Breast epithelium (tissue), 4 donors: ENCODE measurements at regions not wholly inside any gene's neighbourhood (a gene's known extent, or its start where the extent isn't known, plus 50 kb on each side); places are given as distances from the start of the nearest gene placed in this dataset.
"Not testable (repeated sequence)": the region's sequence is repeated elsewhere in the genome, so short reads cannot be mapped to it uniquely, and the experiment has no call there.

Experiments
- DNase-seq, 2 donors: peaks; one replicate each; pipeline ENCODE4 v3.0.0-alpha.2; 2019; ENCODE audit warnings: low spot score in 2 of 2
- H3K27ac ChIP-seq, 2 donors: fragments of 200-600 bp; sonication (generic) in 1 of 2; one replicate each; pipeline ENCODE4 v1.5.1; 2016 to 2019; ENCODE audit warnings: mild to moderate bottlenecking in 1 of 2
- H3K27me3 ChIP-seq, 2 donors: fragments of 200-600 bp; sonication (generic) in 1 of 2; one replicate each; pipeline versions ENCODE4 v1.5.1 to v1.6.0; 2017 to 2019; ENCODE audit warnings: control low read depth in 1 of 2, mild to moderate bottlenecking in 1 of 2
- H3K36me3 ChIP-seq: fragments of 200-600 bp; one replicate; pipeline ENCODE4 v1.5.1; 2019
- H3K4me1 ChIP-seq, 2 donors: fragments of 200-600 bp; sonication (generic); one replicate each; pipeline ENCODE4 v1.5.1; 2016 to 2019; ENCODE audit warnings: control low read depth in 1 of 2
- H3K4me3 ChIP-seq, 3 donors: fragments of 200-600 bp; sonication (generic); 1 replicate in 2 of 3; 2 replicates in 1 of 3; pipeline ENCODE4 v1.5.1; 2016 to 2019; ENCODE audit warnings: mild to moderate bottlenecking in 3 of 3, moderate library complexity in 2 of 3
- H3K9me3 ChIP-seq, 2 donors: fragments of 200-600 bp; sonication (generic) in 1 of 2; one replicate each; pipeline ENCODE4 v1.5.1; 2016 to 2019; ENCODE audit warnings: control low read depth in 1 of 2
- CTCF ChIP-seq, 3 donors: fragments of 450-650 bp; IDR thresholded peaks; one replicate each; pipeline ENCODE4 v1.5.1; 2016 to 2017; ENCODE audit warnings: antibody characterized with exemption in 3 of 3, mild to moderate bottlenecking in 3 of 3, moderate library complexity in 3 of 3
- POLR2A ChIP-seq: fragments of 450-650 bp; IDR thresholded peaks from one replicate; pipeline ENCODE4 v1.6.1; 2016; ENCODE audit warnings: antibody characterized with exemption, mild to moderate bottlenecking, moderate library complexity
- POLR2AphosphoS5 ChIP-seq, 3 donors: sonication (generic); formaldehyde crosslinking; IDR thresholded peaks; one replicate each; pipeline ENCODE4 v1.6.1; 2017; ENCODE audit warnings: antibody characterized with exemption in 3 of 3
- intact Hi-C: fragments of 100-400 bp; cut with DNase I; formaldehyde crosslinking; loops from one replicate; pipeline ENCODE4 v1.15.1; 2023; ENCODE audit warnings: low total_unique reads

GRCh38 chr14:83975841-83976770 is 1553.8 kb upstream of the FLRT2 start:
- TF ChIP-seq POLR2A (no peak), CTCF (IDR thresholded peaks at IDR 0.05) (no peak)
- no peak for DNase-seq
- H3K9me3 ChIP-seq = no peaks in the 10 kb centered on the region
- H3K4me1 ChIP-seq = no peaks in the 10 kb centered on the region
- H3K27ac ChIP-seq = peak overlapping the region in 1 of 2 donors; percentile 35
- no peaks in the 10 kb centered on the region for H3K27me3 ChIP-seq
- no peak overlapping the region for H3K4me3 ChIP-seq
- peaks cover 3% of the 10 kb centered on the region for H3K36me3 ChIP-seq
- intact Hi-C loops = no loop called here

- H3K9me3 ChIP-seq = no peaks in the 10 kb centered on the region
- H3K27me3 ChIP-seq = no peaks in the 10 kb centered on the region
- TF ChIP-seq POLR2A (no peak), POLR2AphosphoS5 (IDR thresholded peaks at IDR 0.05) (no peak), CTCF (IDR thresholded peaks at IDR 0.05) (no peak)
- no peak for DNase-seq
- peaks cover 3% of the 10 kb centered on the region for H3K36me3 ChIP-seq
- intact Hi-C loops = no loop called here
- H3K27ac ChIP-seq = no peak overlapping the region
- H3K4me3 ChIP-seq = no peak overlapping the region
- no peaks in the 10 kb centered on the region for H3K4me1 ChIP-seq
These were observed 1552.4 kb upstream of the FLRT2 start for GRCh38 chr14:83977583-83977982.

- intact Hi-C loops, H3K9me3 ChIP-seq, H3K4me1 ChIP-seq, H3K27me3 ChIP-seq, H3K36me3 ChIP-seq, H3K4me3 ChIP-seq, DNase-seq, H3K27ac ChIP-seq: not testable (repeated sequence)
These were observed 1548.2 kb upstream of the FLRT2 start for GRCh38 chr14:83981676-83982258.

GRCh38 chr14:83988275-83988674 is 1541.7 kb upstream of the FLRT2 start:
- no peaks in the 10 kb centered on the region for H3K27me3 ChIP-seq
- intact Hi-C loops = no loop called here
- H3K36me3 ChIP-seq = no peaks in the 10 kb centered on the region
- H3K4me1 ChIP-seq = no peaks in the 10 kb centered on the region
- TF ChIP-seq POLR2AphosphoS5 (IDR thresholded peaks at IDR 0.05) = no peak
- no peak for TF ChIP-seq CTCF (IDR thresholded peaks at IDR 0.05)
- no peak for TF ChIP-seq POLR2A
- H3K27ac ChIP-seq = no peak overlapping the region
- H3K9me3 ChIP-seq = no peaks in the 10 kb centered on the region
- no peak for DNase-seq
- no peak overlapping the region for H3K4me3 ChIP-seq

- Histone ChIP-seq H3K9me3 (peaks cover 0 to 7% of the 10 kb centered on the region in 2 donors), H3K36me3 (no peaks in the 10 kb centered on the region), H3K27ac (no peak overlapping the region), H3K27me3 (no peaks in the 10 kb centered on the region), H3K4me1 (no peaks in the 10 kb centered on the region), H3K4me3 (no peak overlapping the region)
- intact Hi-C loops = no loop called here
- no peak for DNase-seq
- TF ChIP-seq CTCF (IDR thresholded peaks at IDR 0.05) (no peak), POLR2A (no peak), POLR2AphosphoS5 (IDR thresholded peaks at IDR 0.05) (no peak)
These were observed 1538.3 kb upstream of the FLRT2 start for GRCh38 chr14:83991666-83992065.
